ENCODE measurements at regions not wholly inside any gene's neighbourhood (a gene's known extent, or its start where the extent isn't known, plus 50 kb on each side); places are given as distances from the start of the nearest gene placed in this dataset.

GRCh38 chr4:137082061-137082460 lies 450.2 kb downstream of the PCDH18 start:
- CTCF ChIA-PET: no interaction called here
- Histone ChIP-seq H3K9me3 (ENCODE audit: control insufficient read depth, insufficient read depth, low read depth, low read length) (no peaks in the 10 kb centered on the region), H3K27me3 (ENCODE audit: control insufficient read depth, insufficient read depth, low read length) (no peaks in the 10 kb centered on the region), H3K36me3 (ENCODE audit: control insufficient read depth, insufficient read depth, low read length) (no peaks in the 10 kb centered on the region), H3K4me1 (ENCODE audit: control insufficient read depth, insufficient read depth, low read length) (no peaks in the 10 kb centered on the region), H3K27ac (ENCODE audit: low read length) (no peak overlapping the region), H3K4me3 (ENCODE audit: low read depth in 2 of 2, low read length in 2 of 2) (no peak overlapping the region)
- BruUV-seq (replicated peaks): no TSS peak
- POLR2A ChIA-PET: no interaction called here
- TF ChIP-seq POLR2AphosphoS5 (IDR thresholded peaks at IDR 0.05; ENCODE audit: low read depth, low read length): no peak
- no peak for TF ChIP-seq REST (IDR thresholded peaks at IDR 0.05; ENCODE audit: insufficient read depth in 1 of 2, low read depth in 2 of 2, low read length in 1 of 2)
- no peak for TF ChIP-seq CTCF (IDR thresholded peaks at IDR 0.05)
- no peak for TF ChIP-seq TCF7L2 (IDR thresholded peaks at IDR 0.05; ENCODE audit: low read depth, low read length)
- no peak for TF ChIP-seq SIN3A (IDR thresholded peaks at IDR 0.05; ENCODE audit: borderline replicate concordance, insufficient read depth, low read depth, low read length)
- ATAC-seq (no peak), DNase-seq (ENCODE audit: low read depth, low spot score) (no peak)
- intact Hi-C loops (cut with micrococcal nuclease; ENCODE audit: unreplicated experiment): no loop called here
- in situ Hi-C loops (cut with HindIII; ENCODE audit: low pct_unique_long_range_greater_than_20kb, low sequenced_read_pairs): no loop called here

GRCh38 chr4:137076908-137077307 lies 455.4 kb downstream of the PCDH18 start:
- DNase-seq (ENCODE audit: low read depth, low spot score) (no peak), ATAC-seq (no peak)
- Histone ChIP-seq H3K27me3 (ENCODE audit: control insufficient read depth, insufficient read depth, low read length) (no peaks in the 10 kb centered on the region), H3K4me3 (ENCODE audit: low read depth in 2 of 2, low read length in 2 of 2) (no peak overlapping the region), H3K9me3 (ENCODE audit: control insufficient read depth, insufficient read depth, low read depth, low read length) (no peaks in the 10 kb centered on the region), H3K36me3 (ENCODE audit: control insufficient read depth, insufficient read depth, low read length) (no peaks in the 10 kb centered on the region), H3K27ac (ENCODE audit: low read length) (no peak overlapping the region), H3K4me1 (ENCODE audit: control insufficient read depth, insufficient read depth, low read length) (no peaks in the 10 kb centered on the region)
- BruUV-seq (replicated peaks): no TSS peak
- intact Hi-C loops (cut with micrococcal nuclease; ENCODE audit: unreplicated experiment): no loop called here
- in situ Hi-C loops (cut with HindIII; ENCODE audit: low pct_unique_long_range_greater_than_20kb, low sequenced_read_pairs): no loop called here
- CTCF ChIA-PET: no interaction called here
- no peak for TF ChIP-seq TCF7L2 (IDR thresholded peaks at IDR 0.05; ENCODE audit: low read depth, low read length)
- no peak for TF ChIP-seq CTCF (IDR thresholded peaks at IDR 0.05)
- no peak for TF ChIP-seq SIN3A (IDR thresholded peaks at IDR 0.05; ENCODE audit: borderline replicate concordance, insufficient read depth, low read depth, low read length)
- TF ChIP-seq REST (IDR thresholded peaks at IDR 0.05; ENCODE audit: insufficient read depth in 1 of 2, low read depth in 2 of 2, low read length in 1 of 2): no peak
- TF ChIP-seq POLR2AphosphoS5 (IDR thresholded peaks at IDR 0.05; ENCODE audit: low read depth, low read length): no peak
- POLR2A ChIA-PET: no interaction called here

Measured in Panc1 (cell line).